GM21367 (cell line): ENCODE measurements at regions not wholly inside any gene's neighbourhood (a gene's known extent, or its start where the extent isn't known, plus 50 kb on each side); places are given as distances from the start of the nearest gene placed in this dataset.

Source experiments
- ATAC-seq: cut with Tn5 transposase; IDR thresholded peaks from one replicate; pipeline ENCODE4 v1.9.1; 2021; ENCODE audit not compliant: unreplicated experiment

GRCh38 chr10:4353964-4354363, 472.0 kb upstream of the AKR1E2 start:
- ATAC-seq, result no peak

- ATAC-seq, result no peak
Observed at GRCh38 chr10:4353059-4353655, 472.9 kb upstream of the AKR1E2 start.

- no peak for ATAC-seq
Observed at GRCh38 chr10:4352414-4352961, 473.5 kb upstream of the AKR1E2 start.

GRCh38 chr10:4351723-4352413, 474.1 kb upstream of the AKR1E2 start:
- ATAC-seq, result no peak

GRCh38 chr10:4347397-4347796, 478.6 kb upstream of the AKR1E2 start:
- ATAC-seq, result no peak

- no peak for ATAC-seq
Observed at GRCh38 chr10:4345877-4346646, 479.9 kb upstream of the AKR1E2 start.

GRCh38 chr10:4344492-4344994, 481.5 kb upstream of the AKR1E2 start:
- ATAC-seq, result no peak

- no peak for ATAC-seq
Observed at GRCh38 chr10:4343873-4344272, 482.1 kb upstream of the AKR1E2 start.

- ATAC-seq, result no peak
Observed at GRCh38 chr10:4343091-4343490, 482.9 kb upstream of the AKR1E2 start.

- ATAC-seq, result no peak
Observed at GRCh38 chr10:4338768-4339167, 487.2 kb upstream of the AKR1E2 start.

- ATAC-seq, result no peak
Observed at GRCh38 chr10:4337563-4337962, 488.4 kb upstream of the AKR1E2 start.

GRCh38 chr10:4334871-4335270, 491.1 kb upstream of the AKR1E2 start:
- ATAC-seq, result no peak

GRCh38 chr10:4334015-4334414, 492.0 kb upstream of the AKR1E2 start:
- no peak for ATAC-seq

GRCh38 chr10:4333459-4333894, 492.5 kb upstream of the AKR1E2 start:
- ATAC-seq, result no peak

- ATAC-seq, result no peak
Observed at GRCh38 chr10:4332764-4333458, 493.1 kb upstream of the AKR1E2 start.

GRCh38 chr10:4331150-4331549, 494.9 kb upstream of the AKR1E2 start:
- ATAC-seq, result no peak

GRCh38 chr10:4330636-4331035, 495.4 kb upstream of the AKR1E2 start:
- ATAC-seq, result no peak

- ATAC-seq, result no peak
Observed at GRCh38 chr10:4329225-4329624, 496.8 kb upstream of the AKR1E2 start.

GRCh38 chr10:4326647-4327046, 499.4 kb upstream of the AKR1E2 start:
- no peak for ATAC-seq

GRCh38 chr10:4319870-4320367, 506.1 kb upstream of the AKR1E2 start:
- ATAC-seq, result no peak
